Gastroesophageal sphincter (tissue), 4 donors: ENCODE measurements at regions not wholly inside any gene's neighbourhood (a gene's known extent, or its start where the extent isn't known, plus 50 kb on each side); places are given as distances from the start of the nearest gene placed in this dataset.

Experiments used
- ATAC-seq: fragments of 150-250 bp; one replicate; pipeline ENCODE4 v1.9.1; 2016; ENCODE audit warnings: mild to moderate bottlenecking, moderate library complexity
- H3K27ac ChIP-seq, 4 donors: fragments of 200-600 bp; sonication (generic) in 3 of 4; 1 replicate in 3 of 4; 2 replicates in 1 of 4; pipeline ENCODE4 v1.5.1; 2016 to 2019
- H3K27me3 ChIP-seq: fragments of 200-600 bp; sonication (generic); one replicate; pipeline ENCODE4 v1.5.1; 2019
- H3K36me3 ChIP-seq, 2 donors: fragments of 200-600 bp; sonication (generic); one replicate each; pipeline ENCODE4 v1.5.1; 2019; ENCODE audit warnings: control low read depth in 1 of 2
- H3K4me1 ChIP-seq, 3 donors: fragments of 200-600 bp; sonication (generic); 1 replicate in 2 of 3; 2 replicates in 1 of 3; pipeline ENCODE4 v1.5.1; 2016 to 2019; ENCODE audit warnings: control low read depth in 2 of 3
- H3K4me3 ChIP-seq, 2 donors: fragments of 200-600 bp; sonication (generic); one replicate each; pipeline ENCODE4 v1.5.1; 2019; ENCODE audit warnings: mild to moderate bottlenecking in 1 of 2, moderate library complexity in 1 of 2
- H3K9me3 ChIP-seq, 3 donors: fragments of 200-600 bp; sonication (generic); one replicate each; pipeline ENCODE4 v1.5.1; 2017 to 2019; ENCODE audit warnings: control low read depth in 2 of 3
- CTCF ChIP-seq, 4 experiments: fragments of 200-600 bp in 2 of 4; fragments of 450-650 bp in 2 of 4; sonication (generic) in 1 of 4; IDR thresholded peaks; one replicate each; pipeline ENCODE4 v1.5.1; 2017 to 2019; ENCODE audit warnings: antibody characterized with exemption in 4 of 4, mild to moderate bottlenecking in 2 of 4, moderate library complexity in 2 of 4
- EP300 ChIP-seq: sonication (generic); formaldehyde crosslinking; IDR thresholded peaks from one replicate; pipeline ENCODE4 v1.6.1; 2017; ENCODE audit warnings: antibody characterized with exemption, mild to moderate bottlenecking
- POLR2A ChIP-seq, 2 donors: fragments of 450-650 bp; IDR thresholded peaks; one replicate each; pipeline ENCODE4 v1.6.1; 2017; ENCODE audit warnings: antibody characterized with exemption in 2 of 2, mild to moderate bottlenecking in 2 of 2, moderate library complexity in 1 of 2
- POLR2AphosphoS5 ChIP-seq: sonication (generic); formaldehyde crosslinking; IDR thresholded peaks from one replicate; pipeline ENCODE4 v1.6.1; 2017; ENCODE audit warnings: antibody characterized with exemption
- WGBS, 2 donors: methylation state at CpG; one replicate each; pipeline ENCODE4 v1.1.5; 2018; ENCODE audit warnings: low coverage in 1 of 2; 5-methylcytosine and 5-hydroxymethylcytosine counted together

GRCh38 chr20:57004951-57005933 lies 261.2 kb downstream of the BMP7 start:
- Histone ChIP-seq H3K27me3 (peaks cover 19% of the 10 kb centered on the region), H3K9me3 (no peaks in the 10 kb centered on the region), H3K36me3 (no peaks in the 10 kb centered on the region), H3K4me3 (no peak overlapping the region), H3K4me1 (peaks cover 0 to 12% (median 0%) of the 10 kb centered on the region in 3 donors), H3K27ac (no peak overlapping the region)
- ATAC-seq, result no peak
- TF ChIP-seq POLR2A (IDR thresholded peaks at IDR 0.05) (no peak), CTCF (IDR thresholded peaks at IDR 0.05) (no peak), POLR2AphosphoS5 (no peak), EP300 (no peak)
- WGBS, 2 donors, result 58 to 62% methylated on average over 5 to 11 of the region's 12 CpGs

GRCh38 chr20:57006411-57007170 lies 259.9 kb downstream of the BMP7 start:
- no peak overlapping the region for H3K27ac ChIP-seq
- 48 to 52% methylated on average over 8 to 11 of the region's 11 CpGs for WGBS, 2 donors
- ATAC-seq, result no peak

GRCh38 chr20:57007171-57007540 lies 259.3 kb downstream of the BMP7 start:
- Histone ChIP-seq H3K36me3 (no peaks in the 10 kb centered on the region), H3K27me3 (peaks cover 25% of the 10 kb centered on the region), H3K4me1 (peaks cover 0 to 12% (median 0%) of the 10 kb centered on the region in 3 donors), H3K9me3 (no peaks in the 10 kb centered on the region), H3K27ac (no peak overlapping the region), H3K4me3 (no peak overlapping the region)
- TF ChIP-seq EP300 (no peak), CTCF (IDR thresholded peaks at IDR 0.05) (no peak), POLR2AphosphoS5 (no peak), POLR2A (IDR thresholded peaks at IDR 0.05) (no peak)
- ATAC-seq, result no peak
- 84% methylated on average over 3 of the region's 3 CpGs; no CpG with 5 or more reads in 1 of the 2 donors for WGBS, 2 donors

More at GRCh38 chr20:57006411-57007170, 259.9 kb downstream of the BMP7 start:
- no peaks in the 10 kb centered on the region for H3K9me3 ChIP-seq
- no peak overlapping the region for H3K4me3 ChIP-seq
- peaks cover 23% of the 10 kb centered on the region for H3K27me3 ChIP-seq
- peaks cover 0 to 12% (median 0%) of the 10 kb centered on the region in 3 donors for H3K4me1 ChIP-seq
- no peak for TF ChIP-seq POLR2A (IDR thresholded peaks at IDR 0.05)
- TF ChIP-seq POLR2AphosphoS5, result no peak
- no peak for TF ChIP-seq CTCF (IDR thresholded peaks at IDR 0.05)
- H3K36me3 ChIP-seq, result no peaks in the 10 kb centered on the region

- H3K9me3 ChIP-seq, result no peaks in the 10 kb centered on the region
- peaks cover 0 to 12% (median 0%) of the 10 kb centered on the region in 3 donors for H3K4me1 ChIP-seq
- 0 to 15% methylated on average over 3 of the region's 3 CpGs for WGBS, 2 donors
- H3K27ac ChIP-seq, result no peak overlapping the region
- TF ChIP-seq EP300, result no peak
- no peak for TF ChIP-seq CTCF (IDR thresholded peaks at IDR 0.05)
- TF ChIP-seq POLR2AphosphoS5, result no peak
- no peak for TF ChIP-seq POLR2A (IDR thresholded peaks at IDR 0.05)
- ATAC-seq, result no peak
- H3K27me3 ChIP-seq, result peaks cover 20% of the 10 kb centered on the region
- H3K36me3 ChIP-seq, result no peaks in the 10 kb centered on the region
- H3K4me3 ChIP-seq, result no peak overlapping the region
Observed at GRCh38 chr20:57008217-57008616, 258.2 kb downstream of the BMP7 start.
